ENCODE measurements at regions not wholly inside any gene's neighbourhood (a gene's known extent, or its start where the extent isn't known, plus 50 kb on each side); places are given as distances from the start of the nearest gene placed in this dataset.

DNA sequence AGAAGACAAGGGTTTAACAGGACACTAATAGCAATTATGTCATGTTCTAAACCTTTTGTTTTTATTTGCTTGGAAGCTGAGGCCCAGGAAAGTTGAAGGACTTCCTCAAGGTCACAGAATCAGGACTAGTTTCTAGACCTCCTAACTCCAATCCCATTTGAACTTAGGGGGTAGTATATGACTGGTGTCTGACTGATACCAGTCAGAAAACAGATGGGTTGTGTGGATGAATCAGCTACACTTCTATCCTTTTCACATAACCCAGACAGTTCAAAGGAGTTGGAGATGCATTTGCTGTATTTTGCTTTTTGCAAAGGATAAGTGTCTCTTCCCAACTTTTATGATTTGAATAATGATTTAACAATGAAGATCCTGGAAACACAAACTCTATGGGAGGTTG is 322.5 kb downstream of the HLX start:
- H3K27me3 ChIP-seq, result no peaks in the 10 kb centered on the region
- intact Hi-C loops (cut with DNase I), result loop anchor here (5.0 to 10.0 kb wide), 2 partner anchors 329 to 387 kb away; no protein-coding TSS in a partner anchor
- no peak overlapping the region for H3K4me3 ChIP-seq
- H3K36me3 ChIP-seq, result no peaks in the 10 kb centered on the region
- H3K27ac ChIP-seq, result no peak overlapping the region
- no peaks in the 10 kb centered on the region for H3K4me1 ChIP-seq
- no peak for DNase-seq
- H3K9me3 ChIP-seq, result no peaks in the 10 kb centered on the region
- TF ChIP-seq, protein P1, sequence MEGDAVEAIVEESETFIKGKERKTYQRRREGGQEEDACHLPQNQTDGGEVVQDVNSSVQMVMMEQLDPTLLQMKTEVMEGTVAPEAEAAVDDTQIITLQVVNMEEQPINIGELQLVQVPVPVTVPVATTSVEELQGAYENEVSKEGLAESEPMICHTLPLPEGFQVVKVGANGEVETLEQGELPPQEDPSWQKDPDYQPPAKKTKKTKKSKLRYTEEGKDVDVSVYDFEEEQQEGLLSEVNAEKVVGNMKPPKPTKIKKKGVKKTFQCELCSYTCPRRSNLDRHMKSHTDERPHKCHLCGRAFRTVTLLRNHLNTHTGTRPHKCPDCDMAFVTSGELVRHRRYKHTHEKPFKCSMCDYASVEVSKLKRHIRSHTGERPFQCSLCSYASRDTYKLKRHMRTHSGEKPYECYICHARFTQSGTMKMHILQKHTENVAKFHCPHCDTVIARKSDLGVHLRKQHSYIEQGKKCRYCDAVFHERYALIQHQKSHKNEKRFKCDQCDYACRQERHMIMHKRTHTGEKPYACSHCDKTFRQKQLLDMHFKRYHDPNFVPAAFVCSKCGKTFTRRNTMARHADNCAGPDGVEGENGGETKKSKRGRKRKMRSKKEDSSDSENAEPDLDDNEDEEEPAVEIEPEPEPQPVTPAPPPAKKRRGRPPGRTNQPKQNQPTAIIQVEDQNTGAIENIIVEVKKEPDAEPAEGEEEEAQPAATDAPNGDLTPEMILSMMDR (IDR thresholded peaks at IDR 0.05), result no peak
- H3K9ac ChIP-seq (ENCODE audit: low read depth in 2 of 2, low read length in 2 of 2), result no peak overlapping the region

DNA sequence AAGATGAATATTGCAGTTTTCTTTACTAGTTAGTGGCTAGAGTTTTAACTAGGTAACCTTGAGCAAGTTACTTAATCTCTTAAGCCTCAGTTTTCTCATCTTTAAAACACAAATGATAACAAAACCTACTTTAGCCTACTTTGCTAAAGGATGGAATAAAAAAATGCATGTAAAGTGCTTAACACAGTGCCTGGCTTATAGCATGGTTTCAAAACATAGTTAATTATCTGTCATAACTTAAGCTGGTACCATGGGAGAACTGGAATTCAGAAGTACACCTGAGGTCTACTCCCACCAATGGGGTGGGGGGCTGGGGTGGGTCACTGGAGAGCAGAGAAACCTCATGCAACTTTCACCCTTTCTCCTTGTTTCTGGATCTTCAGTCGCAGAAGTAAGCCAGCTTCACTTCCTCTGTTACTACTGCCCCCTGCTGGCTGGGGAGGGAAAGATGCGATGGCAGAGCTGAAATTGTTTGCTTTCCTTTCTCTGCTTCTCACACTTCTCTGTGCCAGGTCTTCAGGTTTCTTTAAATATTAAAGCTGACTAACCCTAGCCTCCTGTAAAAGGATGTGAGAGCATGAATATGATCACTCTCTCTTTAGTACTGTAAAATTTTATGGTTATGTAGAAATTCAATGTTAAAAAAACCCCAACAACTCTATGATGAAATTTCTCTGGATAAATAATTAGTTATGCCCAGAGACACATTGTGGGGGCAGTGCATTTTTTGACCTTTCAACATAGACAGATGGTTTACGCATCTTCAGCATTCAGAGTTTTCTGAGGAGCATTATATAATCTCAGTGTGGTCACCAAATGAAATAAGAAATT is 324.2 kb downstream of the HLX start:
- H3K36me3 ChIP-seq, result no peaks in the 10 kb centered on the region
- H3K9me3 ChIP-seq, result no peaks in the 10 kb centered on the region
- no peaks in the 10 kb centered on the region for H3K4me1 ChIP-seq
- no peaks in the 10 kb centered on the region for H3K27me3 ChIP-seq
- H3K27ac ChIP-seq, result no peak overlapping the region
- intact Hi-C loops (cut with DNase I), result loop anchor here (5.0 to 10.0 kb wide), 2 partner anchors 331 to 389 kb away; no protein-coding TSS in a partner anchor
- DNase-seq, result peak; percentile 81
- no peak overlapping the region for H3K4me3 ChIP-seq
- H3K9ac ChIP-seq (ENCODE audit: low read depth in 2 of 2, low read length in 2 of 2), result no peak overlapping the region
- TF ChIP-seq, protein P1 (IDR thresholded peaks at IDR 0.05), result peak; percentile 89

DNA sequence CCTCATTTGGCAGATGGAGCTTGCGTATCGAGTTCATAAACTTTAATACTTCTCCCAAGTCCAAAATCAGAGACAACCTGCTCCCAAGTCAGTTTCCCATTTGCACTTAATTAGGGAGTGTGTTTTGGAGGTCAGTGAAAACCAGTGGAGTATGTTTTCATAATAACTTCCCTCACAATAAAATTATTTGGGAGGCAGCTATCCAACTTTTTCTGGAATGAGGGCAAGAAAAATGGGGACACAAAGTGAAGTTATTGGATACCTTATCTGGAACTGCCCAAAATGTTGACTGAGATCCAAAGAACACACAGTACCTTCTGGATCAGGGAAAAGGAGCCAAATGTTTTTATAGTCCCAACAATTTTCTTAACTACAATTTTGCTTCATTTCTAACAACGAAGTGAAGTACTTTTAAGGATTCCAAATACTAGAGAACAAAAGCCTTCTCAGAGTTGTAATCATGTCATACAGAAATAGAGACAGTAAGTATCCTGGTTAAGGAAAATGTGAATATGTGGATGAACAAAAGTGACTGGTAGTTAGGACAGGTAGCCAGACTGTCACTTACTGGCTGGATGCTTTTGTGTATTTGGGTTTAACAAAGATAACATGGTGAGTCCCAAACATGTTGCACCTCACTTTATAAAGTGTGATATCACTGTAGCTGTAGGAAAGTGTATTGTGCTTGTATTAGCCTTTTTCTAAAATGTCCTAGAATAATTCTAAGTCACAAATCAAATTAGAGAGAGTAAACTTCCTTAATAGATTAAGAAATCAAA is 325.0 kb downstream of the HLX start:
- Histone ChIP-seq H3K9me3 (no peaks in the 10 kb centered on the region), H3K36me3 (no peaks in the 10 kb centered on the region), H3K27me3 (no peaks in the 10 kb centered on the region), H3K9ac (ENCODE audit: low read depth in 2 of 2, low read length in 2 of 2) (no peak overlapping the region), H3K27ac (no peak overlapping the region), H3K4me1 (no peaks in the 10 kb centered on the region), H3K4me3 (no peak overlapping the region)
- TF ChIP-seq, protein P1 (IDR thresholded peaks at IDR 0.05), result no peak
- intact Hi-C loops (cut with DNase I), result loop anchor here (5.0 to 10.0 kb wide), 2 partner anchors 332 to 389 kb away; no protein-coding TSS in a partner anchor
- DNase-seq, result no peak

DNA sequence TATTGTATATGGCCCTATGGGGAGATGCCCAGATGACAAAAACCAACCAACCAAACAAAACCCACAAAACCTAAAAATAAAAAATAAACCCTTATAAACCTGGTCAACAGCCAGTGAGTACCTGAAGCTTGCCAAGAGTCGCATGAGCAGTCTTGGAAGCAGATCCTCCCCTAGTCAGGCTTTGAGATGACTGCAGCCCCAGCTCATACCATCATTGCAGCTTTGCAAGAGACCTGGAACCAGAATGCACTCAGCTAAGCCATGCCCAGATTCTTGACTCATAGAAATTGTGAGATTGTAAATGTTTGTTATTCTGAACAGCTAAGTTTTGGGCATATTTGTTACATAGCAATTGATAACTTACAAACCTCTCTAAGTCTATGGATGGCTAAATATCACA is 326.8 kb downstream of the HLX start:
- Histone ChIP-seq H3K27me3 (no peaks in the 10 kb centered on the region), H3K4me3 (no peak overlapping the region), H3K36me3 (no peaks in the 10 kb centered on the region), H3K9me3 (no peaks in the 10 kb centered on the region), H3K9ac (ENCODE audit: low read depth in 2 of 2, low read length in 2 of 2) (no peak overlapping the region), H3K4me1 (no peaks in the 10 kb centered on the region), H3K27ac (no peak overlapping the region)
- no peak for DNase-seq
- intact Hi-C loops (cut with DNase I), result loop anchor here (10.0 kb wide), 1 partner anchor 391 kb away; no protein-coding TSS in a partner anchor
- TF ChIP-seq, protein P1 (IDR thresholded peaks at IDR 0.05), result no peak

DNA sequence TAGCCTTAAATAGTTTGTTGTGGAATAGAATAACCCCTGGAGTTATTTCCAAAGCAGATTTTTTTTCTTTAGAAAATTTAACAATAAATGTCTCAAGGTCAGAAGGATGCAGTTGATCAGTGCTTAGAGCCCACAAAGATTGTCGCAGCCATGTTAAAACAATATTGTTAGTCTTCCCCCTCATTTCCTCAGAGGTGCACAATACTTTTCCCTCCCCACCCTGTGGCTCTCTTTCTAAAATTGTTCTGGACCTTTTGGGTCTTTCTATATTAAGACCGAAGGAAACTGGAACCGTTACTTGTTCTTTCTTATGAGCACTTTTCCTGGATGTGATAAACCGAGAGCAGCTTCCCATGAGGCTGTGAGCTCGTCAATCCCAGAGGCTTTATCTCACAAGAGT is 333.7 kb downstream of the HLX start:
- no peak overlapping the region for H3K4me3 ChIP-seq
- H3K36me3 ChIP-seq, result no peaks in the 10 kb centered on the region
- H3K9me3 ChIP-seq, result no peaks in the 10 kb centered on the region
- TF ChIP-seq, protein P1 (IDR thresholded peaks at IDR 0.05), result no peak
- H3K9ac ChIP-seq (ENCODE audit: low read depth in 2 of 2, low read length in 2 of 2), result no peak overlapping the region
- intact Hi-C loops (cut with DNase I), result no loop called here
- no peaks in the 10 kb centered on the region for H3K4me1 ChIP-seq
- no peak for DNase-seq
- H3K27me3 ChIP-seq, result no peaks in the 10 kb centered on the region
- H3K27ac ChIP-seq, result no peak overlapping the region
